WTC11 (cell line): ENCODE measurements at regions not wholly inside any gene's neighbourhood (a gene's known extent, or its start where the extent isn't known, plus 50 kb on each side); places are given as distances from the start of the nearest gene placed in this dataset.

Experiments used
- CREB1 ChIP-seq: sonication (generic); formaldehyde crosslinking; IDR thresholded peaks from 2 replicates; pipeline ENCODE4 v1.8.0; 2023; ENCODE audit warnings: mild to moderate bottlenecking, missing genetic modification reagents
- CREM ChIP-seq: sonication (generic); formaldehyde crosslinking; IDR thresholded peaks from 2 replicates; pipeline ENCODE4 v1.8.1; 2022; ENCODE audit warnings: mild to moderate bottlenecking, missing genetic modification reagents, moderate library complexity
- E2F5 ChIP-seq: sonication (generic); formaldehyde crosslinking; IDR thresholded peaks from 2 replicates; pipeline ENCODE4 v1.8.1; 2022; ENCODE audit warnings: mild to moderate bottlenecking, moderate library complexity, missing genetic modification reagents
- ELF4 ChIP-seq: sonication (generic); formaldehyde crosslinking; IDR thresholded peaks from 2 replicates; pipeline ENCODE4 v1.8.1; 2022; ENCODE audit warnings: low read depth, mild to moderate bottlenecking, moderate library complexity, missing genetic modification reagents
- ESRRA ChIP-seq: sonication (generic); formaldehyde crosslinking; IDR thresholded peaks from 2 replicates; pipeline ENCODE4 v1.8.1; 2022; ENCODE audit warnings: mild to moderate bottlenecking, missing genetic modification reagents, borderline replicate concordance
- IRF1 ChIP-seq: sonication (generic); formaldehyde crosslinking; IDR thresholded peaks from 2 replicates; pipeline ENCODE4 v1.8.0; 2023; ENCODE audit warnings: missing genetic modification reagents
- NR2C2 ChIP-seq: sonication (generic); formaldehyde crosslinking; IDR thresholded peaks from 2 replicates; pipeline ENCODE4 v1.8.0; 2022; ENCODE audit warnings: mild to moderate bottlenecking, missing genetic modification reagents
- RELA ChIP-seq: sonication (generic); formaldehyde crosslinking; IDR thresholded peaks from 2 replicates; pipeline ENCODE4 v1.8.1; 2022; ENCODE audit warnings: missing genetic modification reagents, mild to moderate bottlenecking, borderline replicate concordance
- TEAD1 ChIP-seq: sonication (generic); formaldehyde crosslinking; IDR thresholded peaks from 2 replicates; pipeline ENCODE4 v1.8.0; 2022; ENCODE audit warnings: mild to moderate bottlenecking, missing genetic modification reagents
- TEAD4 ChIP-seq: sonication (generic); formaldehyde crosslinking; IDR thresholded peaks from 2 replicates; pipeline ENCODE4 v1.8.0; 2022; ENCODE audit warnings: mild to moderate bottlenecking, missing genetic modification reagents
- USF2 ChIP-seq: sonication (generic); formaldehyde crosslinking; IDR thresholded peaks from 2 replicates; pipeline ENCODE4 v1.8.1; 2023; ENCODE audit warnings: mild to moderate bottlenecking, missing genetic modification reagents, moderate library complexity
- ZBTB43 ChIP-seq: sonication (generic); formaldehyde crosslinking; IDR thresholded peaks from 2 replicates; pipeline ENCODE4 v1.8.1; 2023; ENCODE audit warnings: mild to moderate bottlenecking, missing genetic modification reagents
- TF ChIP-seq, protein P1 (sequence below): fragments of 200-600 bp; IDR thresholded peaks from 2 replicates; pipeline ENCODE4 v1.8.0; 2022; ENCODE audit warnings: antibody characterized with exemption
- TF ChIP-seq, protein P2 (sequence below): sonication (generic); formaldehyde crosslinking; IDR thresholded peaks from 2 replicates; pipeline ENCODE4 v1.8.1; 2022; ENCODE audit warnings: low read depth, missing genetic modification reagents, borderline replicate concordance

DNA sequence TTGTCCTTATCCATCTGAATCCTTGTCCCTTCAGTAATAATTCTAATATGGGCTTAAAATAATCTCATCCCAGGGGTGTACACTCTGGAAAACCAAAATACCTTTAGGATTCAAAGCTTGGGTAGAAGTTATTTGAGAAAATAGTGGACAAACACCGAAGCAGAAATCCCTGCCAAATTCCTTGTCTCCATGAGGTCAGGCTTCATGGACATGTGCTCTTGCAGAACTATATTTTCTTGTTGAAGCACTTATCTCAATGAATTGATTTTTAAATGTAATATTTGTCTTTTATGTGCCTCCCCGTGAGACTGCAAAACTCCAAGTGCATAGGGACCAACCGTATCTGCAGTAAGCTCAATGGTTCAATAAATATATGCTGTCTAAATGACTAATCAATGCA lies 1153.3 kb upstream of the AUTS2 start:
- TF ChIP-seq, protein P1, sequence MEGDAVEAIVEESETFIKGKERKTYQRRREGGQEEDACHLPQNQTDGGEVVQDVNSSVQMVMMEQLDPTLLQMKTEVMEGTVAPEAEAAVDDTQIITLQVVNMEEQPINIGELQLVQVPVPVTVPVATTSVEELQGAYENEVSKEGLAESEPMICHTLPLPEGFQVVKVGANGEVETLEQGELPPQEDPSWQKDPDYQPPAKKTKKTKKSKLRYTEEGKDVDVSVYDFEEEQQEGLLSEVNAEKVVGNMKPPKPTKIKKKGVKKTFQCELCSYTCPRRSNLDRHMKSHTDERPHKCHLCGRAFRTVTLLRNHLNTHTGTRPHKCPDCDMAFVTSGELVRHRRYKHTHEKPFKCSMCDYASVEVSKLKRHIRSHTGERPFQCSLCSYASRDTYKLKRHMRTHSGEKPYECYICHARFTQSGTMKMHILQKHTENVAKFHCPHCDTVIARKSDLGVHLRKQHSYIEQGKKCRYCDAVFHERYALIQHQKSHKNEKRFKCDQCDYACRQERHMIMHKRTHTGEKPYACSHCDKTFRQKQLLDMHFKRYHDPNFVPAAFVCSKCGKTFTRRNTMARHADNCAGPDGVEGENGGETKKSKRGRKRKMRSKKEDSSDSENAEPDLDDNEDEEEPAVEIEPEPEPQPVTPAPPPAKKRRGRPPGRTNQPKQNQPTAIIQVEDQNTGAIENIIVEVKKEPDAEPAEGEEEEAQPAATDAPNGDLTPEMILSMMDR, result no peak
- TF ChIP-seq TEAD4 (no peak), USF2 (no peak), CREB1 (CRISPR knock-in tag) (no peak), IRF1 (no peak), ELF4 (no peak), ZBTB43 (CRISPR knock-in tag) (no peak), NR2C2 (CRISPR knock-in tag) (no peak), E2F5 (CRISPR knock-in tag) (no peak), TEAD1 (no peak), CREM (CRISPR knock-in tag) (no peak), ESRRA (no peak), RELA (CRISPR knock-in tag) (no peak)
- TF ChIP-seq, protein P2, sequence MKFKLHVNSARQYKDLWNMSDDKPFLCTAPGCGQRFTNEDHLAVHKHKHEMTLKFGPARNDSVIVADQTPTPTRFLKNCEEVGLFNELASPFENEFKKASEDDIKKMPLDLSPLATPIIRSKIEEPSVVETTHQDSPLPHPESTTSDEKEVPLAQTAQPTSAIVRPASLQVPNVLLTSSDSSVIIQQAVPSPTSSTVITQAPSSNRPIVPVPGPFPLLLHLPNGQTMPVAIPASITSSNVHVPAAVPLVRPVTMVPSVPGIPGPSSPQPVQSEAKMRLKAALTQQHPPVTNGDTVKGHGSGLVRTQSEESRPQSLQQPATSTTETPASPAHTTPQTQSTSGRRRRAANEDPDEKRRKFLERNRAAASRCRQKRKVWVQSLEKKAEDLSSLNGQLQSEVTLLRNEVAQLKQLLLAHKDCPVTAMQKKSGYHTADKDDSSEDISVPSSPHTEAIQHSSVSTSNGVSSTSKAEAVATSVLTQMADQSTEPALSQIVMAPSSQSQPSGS (CRISPR knock-in tag), result no peak
